22Rv1 (cell line): ENCODE measurements at regions not wholly inside any gene's neighbourhood (a gene's known extent, or its start where the extent isn't known, plus 50 kb on each side); places are given as distances from the start of the nearest gene placed in this dataset.

Source experiments
- H3K27ac ChIP-seq: fragments of 450-650 bp; 2 replicates; pipeline ENCODE4 v1.5.1; 2017
- CTCF ChIP-seq: fragments of 450-650 bp; IDR thresholded peaks from 2 replicates; pipeline ENCODE4 v1.5.1; 2017; ENCODE audit warnings: mild to moderate bottlenecking
- ZFX ChIP-seq: fragments of 450-650 bp; IDR thresholded peaks from 2 replicates; pipeline ENCODE4 v1.6.1; 2017; ENCODE audit warnings: antibody characterized with exemption, borderline replicate concordance

GRCh38 chr2:128559533-128560515 is 241.2 kb upstream of the HS6ST1 start:
- no peak for TF ChIP-seq CTCF
- TF ChIP-seq ZFX, result no peak

GRCh38 chr2:128560718-128561117 is 242.1 kb upstream of the HS6ST1 start:
- H3K27ac ChIP-seq, result no peak overlapping the region
- no peak for TF ChIP-seq ZFX
- TF ChIP-seq CTCF, result no peak

More at GRCh38 chr2:128559533-128560515, 241.2 kb upstream of the HS6ST1 start:
- no peak overlapping the region for H3K27ac ChIP-seq

DNA sequence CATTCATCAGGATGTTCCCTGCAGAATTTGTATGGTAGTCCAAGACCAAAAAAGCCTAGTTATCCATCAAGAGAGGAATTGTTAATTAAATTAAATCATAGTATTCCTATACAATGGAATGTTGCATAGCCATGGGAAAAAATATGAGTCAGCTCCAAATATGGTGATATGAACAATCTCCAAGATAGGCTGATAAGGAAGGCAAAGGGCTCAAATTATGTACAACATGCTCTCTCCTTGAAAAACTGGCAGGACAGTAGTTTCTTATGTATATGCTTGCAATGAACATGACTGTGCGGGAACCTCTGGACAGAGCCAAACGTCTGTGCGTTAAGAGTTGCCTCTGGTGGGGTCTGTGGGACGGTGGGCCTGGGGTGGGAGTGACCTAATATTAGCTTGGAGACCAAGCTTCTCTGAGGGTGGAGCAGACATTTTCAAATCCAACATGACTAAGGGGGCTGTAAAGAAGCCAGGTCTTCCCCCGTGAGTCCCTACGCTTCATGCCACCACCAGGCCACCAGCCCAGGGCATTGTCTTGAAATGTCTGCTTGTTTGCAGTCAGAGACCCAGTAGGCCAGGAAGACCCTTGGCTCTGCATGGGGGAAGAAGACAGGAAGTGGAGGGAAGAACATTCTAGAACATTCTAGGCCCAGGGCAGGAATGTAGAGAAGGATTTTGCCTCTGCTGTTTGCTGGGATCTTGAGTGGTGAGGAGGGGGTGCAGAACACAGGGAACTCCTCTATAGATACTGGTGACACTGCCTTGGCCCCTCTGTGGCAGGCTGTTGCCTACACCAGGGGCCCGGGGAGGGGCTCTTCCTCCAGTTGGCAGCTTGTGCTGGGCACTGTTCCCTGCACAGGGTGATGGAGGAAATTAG is 244.0 kb upstream of the HS6ST1 start:
- TF ChIP-seq CTCF (no peak), ZFX (no peak)
- no peak overlapping the region for H3K27ac ChIP-seq

- no peak overlapping the region for H3K27ac ChIP-seq
- TF ChIP-seq ZFX, result no peak
- no peak for TF ChIP-seq CTCF
Observed at GRCh38 chr2:128563348-128563687, 244.7 kb upstream of the HS6ST1 start.

- no peak overlapping the region for H3K27ac ChIP-seq
- TF ChIP-seq ZFX (no peak), CTCF (no peak)
Observed at GRCh38 chr2:128564131-128564530, 245.5 kb upstream of the HS6ST1 start.

- TF ChIP-seq CTCF (no peak), ZFX (no peak)
- H3K27ac ChIP-seq, result no peak overlapping the region
Observed at GRCh38 chr2:128564551-128564950, 245.9 kb upstream of the HS6ST1 start.

DNA sequence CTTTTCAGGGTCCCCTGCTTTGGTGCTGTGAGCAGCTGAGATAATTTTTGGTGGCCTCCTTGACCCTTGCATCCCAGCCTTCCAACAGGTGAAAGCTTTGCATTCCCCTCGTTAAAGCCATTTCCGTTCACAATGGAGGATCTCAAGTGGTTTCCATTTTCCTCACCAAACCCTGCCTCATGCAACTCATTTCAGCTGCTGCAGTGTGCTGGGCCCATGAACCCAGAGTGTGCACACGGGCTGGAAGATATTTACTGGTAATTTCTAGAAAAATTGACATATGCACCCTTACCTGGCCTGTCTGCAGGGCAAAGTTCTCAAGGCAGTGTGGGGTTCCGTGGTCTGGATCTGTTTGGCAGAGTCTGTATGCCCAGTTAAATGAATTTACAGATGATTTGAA is 246.8 kb upstream of the HS6ST1 start:
- H3K27ac ChIP-seq, result no peak overlapping the region
- TF ChIP-seq CTCF (no peak), ZFX (no peak)
